GM23248 (cell line): ENCODE measurements at regions not wholly inside any gene's neighbourhood (a gene's known extent, or its start where the extent isn't known, plus 50 kb on each side); places are given as distances from the start of the nearest gene placed in this dataset.

ENCODE experiments used
- EZH2 ChIP-seq: fragments of 200-600 bp; sonication (generic); IDR thresholded peaks from 2 replicates; pipeline ENCODE4 v1.6.1; 2018; ENCODE audit warnings: antibody characterized with exemption, mild to moderate bottlenecking; ENCODE audit not compliant: insufficient read depth, poor library complexity, severe bottlenecking
- EZH2phosphoT487 ChIP-seq: fragments of 200-600 bp; sonication (generic); IDR thresholded peaks from 2 replicates; pipeline ENCODE4 v1.6.1; 2018; ENCODE audit warnings: antibody characterized with exemption, moderate library complexity, mild to moderate bottlenecking, low read depth; ENCODE audit not compliant: insufficient read depth

DNA sequence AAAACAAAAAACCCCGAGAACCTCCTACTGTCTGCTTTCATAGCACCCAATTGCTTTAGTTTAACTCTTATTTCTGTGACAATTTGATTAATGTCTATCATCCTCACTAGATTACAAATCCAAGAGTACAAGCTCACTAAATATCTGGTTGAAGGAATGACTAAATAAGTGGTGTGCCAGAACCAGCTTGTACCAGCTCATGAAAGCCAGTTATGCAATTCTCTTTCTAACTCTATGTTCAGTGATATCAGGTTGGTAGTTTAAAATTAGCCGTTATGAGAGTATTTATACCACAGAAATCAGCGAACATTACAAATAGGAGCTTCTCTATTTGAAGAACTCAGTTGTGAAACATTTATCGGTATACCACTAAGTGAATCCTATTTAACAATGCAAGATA, 137.2 kb upstream of the MITF start:
- no peak for TF ChIP-seq EZH2
- no peak for TF ChIP-seq EZH2phosphoT487
